ENCODE measurements at regions not wholly inside any gene's neighbourhood (a gene's known extent, or its start where the extent isn't known, plus 50 kb on each side); places are given as distances from the start of the nearest gene placed in this dataset.

DNA sequence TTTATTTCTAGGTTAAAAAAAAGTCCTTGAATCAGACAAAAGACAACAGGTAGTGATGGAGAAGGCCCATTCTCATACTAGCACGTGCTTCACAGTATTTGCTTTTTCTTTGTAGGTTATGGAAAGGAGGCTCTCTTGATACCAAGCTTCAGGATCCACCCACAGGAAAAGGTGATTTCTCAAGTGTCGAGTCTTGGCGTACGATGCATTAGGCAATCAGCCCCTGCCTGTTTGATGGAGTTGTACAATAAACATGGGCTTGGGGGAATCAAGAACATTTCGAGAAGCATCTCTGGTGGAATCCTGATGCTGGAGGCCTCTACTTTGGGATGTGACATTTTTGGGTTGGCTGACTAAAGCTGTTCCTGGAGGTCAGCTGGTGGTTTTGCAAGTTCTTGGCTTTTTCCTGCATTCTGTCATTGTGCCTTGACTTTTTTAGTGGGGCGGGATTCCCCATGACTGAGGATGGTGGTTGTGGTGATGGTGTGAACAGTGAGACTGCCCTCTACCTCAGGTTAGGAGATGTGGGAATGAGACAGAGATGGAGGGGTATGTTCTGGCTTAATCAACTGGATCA is 231.5 kb upstream of the SPRED2 start:
- Histone ChIP-seq H3K27me3 (ENCODE audit: insufficient read depth, low read length) (no peaks in the 10 kb centered on the region), H3K4me1 (ENCODE audit: insufficient read depth, low read length) (no peaks in the 10 kb centered on the region), H3K36me3 (ENCODE audit: insufficient read depth, low read length) (no peaks in the 10 kb centered on the region), H3K9me3 (ENCODE audit: insufficient read depth, low read depth, low read length) (peaks cover 9% of the 10 kb centered on the region), H3K27ac (ENCODE audit: low read depth, low read length) (no peak overlapping the region), H3K4me3 (ENCODE audit: low read length) (no peak overlapping the region), H3K9ac (ENCODE audit: low read depth, low read length) (no peak overlapping the region)
- 93% methylated on average over 6 of the region's 6 CpGs for WGBS

GRCh38 chr2:65662654-65663432 is 230.4 kb upstream of the SPRED2 start:
- Histone ChIP-seq H3K36me3 (ENCODE audit: insufficient read depth, low read length) (no peaks in the 10 kb centered on the region), H3K9ac (ENCODE audit: low read depth, low read length) (no peak overlapping the region), H3K4me3 (ENCODE audit: low read length) (no peak overlapping the region), H3K27ac (ENCODE audit: low read depth, low read length) (no peak overlapping the region), H3K27me3 (ENCODE audit: insufficient read depth, low read length) (no peaks in the 10 kb centered on the region), H3K9me3 (ENCODE audit: insufficient read depth, low read depth, low read length) (no peaks in the 10 kb centered on the region), H3K4me1 (ENCODE audit: insufficient read depth, low read length) (no peaks in the 10 kb centered on the region)
- 96% methylated on average over 17 of the region's 17 CpGs for WGBS

DNA sequence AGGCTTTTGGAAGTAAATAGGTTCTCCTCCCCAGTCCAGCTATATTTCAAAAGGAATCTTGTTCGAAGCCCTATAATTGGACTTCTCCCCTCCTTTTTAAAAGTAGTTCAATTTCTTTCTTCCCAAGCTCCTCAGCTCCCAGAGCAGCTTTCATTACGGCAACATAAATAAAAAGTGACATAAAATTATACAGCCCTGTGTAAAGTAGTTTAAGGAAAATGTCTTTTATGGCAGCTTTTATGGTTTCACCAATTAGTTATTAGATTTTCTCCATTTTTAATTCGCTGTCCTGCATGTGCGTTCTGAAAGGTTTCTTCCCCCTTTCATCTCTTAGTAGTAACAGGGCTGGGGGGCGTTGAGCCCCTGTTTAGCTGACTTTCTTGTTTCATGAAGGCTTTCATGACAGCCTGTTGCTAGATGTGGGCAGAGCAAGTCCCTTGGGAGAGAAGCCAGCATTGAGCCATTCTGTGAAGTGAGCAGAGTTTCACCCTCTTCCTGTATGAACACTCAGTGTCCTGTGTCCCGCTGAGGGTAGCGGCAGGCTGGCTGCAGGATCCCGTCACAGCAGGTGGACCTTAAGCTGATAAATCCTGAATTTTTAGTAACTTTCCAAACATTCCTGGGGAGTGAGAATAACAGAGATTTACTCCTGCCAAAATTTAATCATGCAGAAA is 229.7 kb upstream of the SPRED2 start:
- Histone ChIP-seq H3K27ac (ENCODE audit: low read depth, low read length) (no peak overlapping the region), H3K36me3 (ENCODE audit: insufficient read depth, low read length) (no peaks in the 10 kb centered on the region), H3K4me1 (ENCODE audit: insufficient read depth, low read length) (no peaks in the 10 kb centered on the region), H3K9ac (ENCODE audit: low read depth, low read length) (no peak overlapping the region), H3K27me3 (ENCODE audit: insufficient read depth, low read length) (no peaks in the 10 kb centered on the region), H3K9me3 (ENCODE audit: insufficient read depth, low read depth, low read length) (no peaks in the 10 kb centered on the region), H3K4me3 (ENCODE audit: low read length) (no peak overlapping the region)
- 82% methylated on average over 7 of the region's 8 CpGs for WGBS

DNA sequence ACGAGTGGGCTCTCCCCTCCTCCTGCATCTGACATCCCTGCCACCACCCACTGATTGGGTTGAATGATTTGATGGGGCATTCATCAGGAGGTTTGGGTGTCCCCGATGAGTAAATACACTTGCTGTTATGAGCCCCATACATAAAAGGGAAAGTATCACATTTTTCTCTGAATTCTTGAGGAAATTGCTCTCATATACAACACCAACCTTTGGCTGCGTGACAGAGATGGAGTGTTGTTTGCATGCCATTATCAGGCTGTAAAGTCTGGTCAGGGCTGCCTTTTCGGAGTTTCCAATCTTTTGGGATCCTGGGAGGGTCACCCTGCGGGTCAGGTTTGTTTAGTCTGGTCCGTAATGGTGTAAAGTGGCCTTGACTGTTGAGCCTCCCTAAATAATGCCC is 227.9 kb upstream of the SPRED2 start:
- WGBS, result 79% methylated on average over 6 of the region's 6 CpGs
- Histone ChIP-seq H3K27ac (ENCODE audit: low read depth, low read length) (no peak overlapping the region), H3K4me3 (ENCODE audit: low read length) (no peak overlapping the region), H3K27me3 (ENCODE audit: insufficient read depth, low read length) (no peaks in the 10 kb centered on the region), H3K9ac (ENCODE audit: low read depth, low read length) (no peak overlapping the region), H3K36me3 (ENCODE audit: insufficient read depth, low read length) (no peaks in the 10 kb centered on the region), H3K4me1 (ENCODE audit: insufficient read depth, low read length) (no peaks in the 10 kb centered on the region), H3K9me3 (ENCODE audit: insufficient read depth, low read depth, low read length) (no peaks in the 10 kb centered on the region)

DNA sequence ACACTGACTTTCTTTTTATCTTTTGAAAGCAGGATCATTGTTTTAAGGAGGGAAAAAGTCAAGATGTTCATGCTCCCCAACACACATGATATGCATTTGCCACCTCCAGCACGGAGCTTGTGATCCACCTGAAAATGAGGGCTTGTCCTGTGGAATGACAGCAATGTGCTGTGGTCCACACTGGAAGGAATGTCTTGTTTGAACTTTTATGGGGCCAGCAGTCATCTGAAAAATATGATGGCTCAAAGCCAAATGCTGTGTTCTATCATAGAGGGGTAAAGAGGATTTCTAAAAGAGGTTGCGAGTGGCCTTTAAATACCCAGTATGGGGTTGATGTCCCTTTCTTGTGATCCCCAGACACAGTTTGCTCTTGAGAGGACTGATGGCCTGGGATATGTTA is 226.5 kb upstream of the SPRED2 start:
- no peaks in the 10 kb centered on the region for H3K9me3 ChIP-seq (ENCODE audit: insufficient read depth, low read depth, low read length)
- H3K36me3 ChIP-seq (ENCODE audit: insufficient read depth, low read length), result no peaks in the 10 kb centered on the region
- no peaks in the 10 kb centered on the region for H3K27me3 ChIP-seq (ENCODE audit: insufficient read depth, low read length)
- no peak overlapping the region for H3K4me3 ChIP-seq (ENCODE audit: low read length)
- no peak overlapping the region for H3K9ac ChIP-seq (ENCODE audit: low read depth, low read length)
- no peaks in the 10 kb centered on the region for H3K4me1 ChIP-seq (ENCODE audit: insufficient read depth, low read length)
- no peak overlapping the region for H3K27ac ChIP-seq (ENCODE audit: low read depth, low read length)
- WGBS, result 90% methylated on average over 2 of the region's 2 CpGs

DNA sequence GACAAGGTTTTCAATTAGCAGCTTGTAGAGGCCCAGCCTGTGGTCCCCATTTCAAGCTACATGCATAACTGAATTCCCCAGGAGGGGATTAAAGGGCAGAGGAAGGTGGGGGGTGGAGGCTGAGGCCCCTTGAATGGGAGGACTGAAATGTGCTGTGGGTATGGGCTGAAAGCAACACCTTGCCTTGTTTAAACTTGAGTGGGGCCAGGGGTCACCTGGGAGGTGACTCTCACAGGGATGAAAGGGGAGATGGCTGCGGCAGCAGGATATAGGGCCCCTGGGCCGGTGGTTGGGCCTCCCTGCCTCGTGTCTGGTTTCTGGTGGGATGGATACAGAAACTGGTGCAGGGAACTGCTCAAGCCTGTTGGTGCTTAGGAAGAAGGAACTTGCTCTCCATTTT is 225.9 kb upstream of the SPRED2 start:
- no peak overlapping the region for H3K4me3 ChIP-seq (ENCODE audit: low read length)
- H3K9me3 ChIP-seq (ENCODE audit: insufficient read depth, low read depth, low read length), result no peaks in the 10 kb centered on the region
- no peak overlapping the region for H3K27ac ChIP-seq (ENCODE audit: low read depth, low read length)
- 79% methylated on average over 3 of the region's 3 CpGs for WGBS
- H3K4me1 ChIP-seq (ENCODE audit: insufficient read depth, low read length), result no peaks in the 10 kb centered on the region
- H3K27me3 ChIP-seq (ENCODE audit: insufficient read depth, low read length), result no peaks in the 10 kb centered on the region
- H3K36me3 ChIP-seq (ENCODE audit: insufficient read depth, low read length), result no peaks in the 10 kb centered on the region
- H3K9ac ChIP-seq (ENCODE audit: low read depth, low read length), result no peak overlapping the region

DNA sequence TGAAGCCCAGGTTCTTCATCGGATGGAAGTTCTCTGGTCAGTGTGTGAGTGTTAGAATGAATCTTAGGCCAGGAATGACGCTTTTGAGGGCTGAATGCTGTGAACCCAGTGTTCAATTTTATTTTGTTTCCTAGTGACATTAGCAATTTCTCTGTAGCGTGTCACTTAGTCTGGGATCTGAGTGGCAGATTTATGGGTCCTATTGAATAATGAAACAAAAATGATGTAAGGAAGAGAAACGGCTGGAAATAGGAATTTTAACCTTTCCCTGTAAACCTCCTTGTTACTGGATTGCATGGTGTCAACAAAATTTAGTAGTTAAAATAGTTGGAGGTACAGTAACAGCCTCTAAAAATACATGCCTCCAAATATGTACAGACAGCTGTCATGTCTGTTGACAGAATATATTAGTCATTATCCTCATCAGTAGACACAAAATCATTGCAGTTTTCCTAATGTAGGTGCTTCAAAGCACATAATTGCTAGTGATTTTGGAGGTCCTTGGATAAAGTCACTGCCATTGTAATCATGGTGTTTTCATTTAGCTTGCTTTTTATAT is 223.8 kb upstream of the SPRED2 start:
- H3K9ac ChIP-seq (ENCODE audit: low read depth, low read length), result no peak overlapping the region
- H3K9me3 ChIP-seq (ENCODE audit: insufficient read depth, low read depth, low read length), result no peaks in the 10 kb centered on the region
- H3K4me3 ChIP-seq (ENCODE audit: low read length), result no peak overlapping the region
- no peaks in the 10 kb centered on the region for H3K4me1 ChIP-seq (ENCODE audit: insufficient read depth, low read length)
- 90% methylated on average over 4 of the region's 4 CpGs for WGBS
- no peak overlapping the region for H3K27ac ChIP-seq (ENCODE audit: low read depth, low read length)
- no peaks in the 10 kb centered on the region for H3K36me3 ChIP-seq (ENCODE audit: insufficient read depth, low read length)
- H3K27me3 ChIP-seq (ENCODE audit: insufficient read depth, low read length), result no peaks in the 10 kb centered on the region

DNA sequence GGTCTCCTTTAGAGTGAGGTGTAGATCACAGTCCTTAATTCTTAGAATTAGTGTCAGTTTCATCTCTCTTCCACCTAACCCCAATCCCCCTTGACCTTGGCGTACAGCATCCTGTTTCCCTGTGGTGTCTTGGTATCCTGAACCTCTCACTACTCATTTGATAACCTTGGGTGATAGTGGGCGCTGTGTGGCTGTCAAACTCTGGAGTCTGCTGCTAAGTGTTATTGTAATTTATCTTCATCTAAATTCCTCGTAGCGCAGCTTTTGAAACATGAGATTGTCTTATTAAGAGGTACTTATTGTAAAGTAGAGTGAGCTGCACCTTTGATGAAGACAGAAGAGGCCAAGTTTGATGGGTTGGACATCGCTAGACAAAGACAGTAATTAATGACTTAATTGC is 222.6 kb upstream of the SPRED2 start:
- Histone ChIP-seq H3K4me1 (ENCODE audit: insufficient read depth, low read length) (no peaks in the 10 kb centered on the region), H3K36me3 (ENCODE audit: insufficient read depth, low read length) (no peaks in the 10 kb centered on the region), H3K9ac (ENCODE audit: low read depth, low read length) (no peak overlapping the region), H3K27me3 (ENCODE audit: insufficient read depth, low read length) (no peaks in the 10 kb centered on the region), H3K4me3 (ENCODE audit: low read length) (no peak overlapping the region), H3K9me3 (ENCODE audit: insufficient read depth, low read depth, low read length) (no peaks in the 10 kb centered on the region), H3K27ac (ENCODE audit: low read depth, low read length) (no peak overlapping the region)
- WGBS, result 96% methylated on average over 5 of the region's 5 CpGs

DNA sequence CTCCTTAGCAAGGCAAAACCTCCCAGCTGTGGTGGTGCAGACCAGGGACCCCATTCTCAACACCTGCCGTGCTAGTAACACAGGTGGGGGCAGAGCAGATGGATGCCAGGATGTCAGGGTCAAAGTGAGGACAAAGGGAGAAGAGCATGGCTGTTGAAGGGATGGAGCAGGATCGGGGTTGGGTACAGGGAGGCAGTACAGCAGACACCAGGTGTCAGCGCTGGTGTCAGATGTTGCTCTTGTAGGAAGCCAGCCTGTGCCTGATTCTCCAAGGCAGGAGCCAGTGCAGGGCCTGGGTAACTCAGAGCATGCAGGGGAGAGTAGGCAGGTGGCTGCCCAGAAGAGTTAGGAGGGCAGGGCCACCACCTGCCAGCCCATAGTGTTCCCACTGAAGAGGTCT is 222.1 kb upstream of the SPRED2 start:
- Histone ChIP-seq H3K9me3 (ENCODE audit: insufficient read depth, low read depth, low read length) (no peaks in the 10 kb centered on the region), H3K4me1 (ENCODE audit: insufficient read depth, low read length) (no peaks in the 10 kb centered on the region), H3K9ac (ENCODE audit: low read depth, low read length) (no peak overlapping the region), H3K27me3 (ENCODE audit: insufficient read depth, low read length) (no peaks in the 10 kb centered on the region), H3K4me3 (ENCODE audit: low read length) (no peak overlapping the region), H3K36me3 (ENCODE audit: insufficient read depth, low read length) (no peaks in the 10 kb centered on the region), H3K27ac (ENCODE audit: low read depth, low read length) (no peak overlapping the region)
- 86% methylated on average over 3 of the region's 3 CpGs for WGBS

- no peaks in the 10 kb centered on the region for H3K36me3 ChIP-seq (ENCODE audit: insufficient read depth, low read length)
- no peak overlapping the region for H3K27ac ChIP-seq (ENCODE audit: low read depth, low read length)
- H3K27me3 ChIP-seq (ENCODE audit: insufficient read depth, low read length), result no peaks in the 10 kb centered on the region
- no peaks in the 10 kb centered on the region for H3K9me3 ChIP-seq (ENCODE audit: insufficient read depth, low read depth, low read length)
- H3K4me3 ChIP-seq (ENCODE audit: low read length), result no peak overlapping the region
- H3K4me1 ChIP-seq (ENCODE audit: insufficient read depth, low read length), result no peaks in the 10 kb centered on the region
- no peak overlapping the region for H3K9ac ChIP-seq (ENCODE audit: low read depth, low read length)
- WGBS, result 84% methylated on average over 1 of the region's 1 CpG
Measured at GRCh38 chr2:65652066-65652465, 219.7 kb upstream of the SPRED2 start.

- Histone ChIP-seq H3K27ac (ENCODE audit: low read depth, low read length) (no peak overlapping the region), H3K4me1 (ENCODE audit: insufficient read depth, low read length) (no peaks in the 10 kb centered on the region), H3K36me3 (ENCODE audit: insufficient read depth, low read length) (no peaks in the 10 kb centered on the region), H3K4me3 (ENCODE audit: low read length) (no peak overlapping the region), H3K9me3 (ENCODE audit: insufficient read depth, low read depth, low read length) (no peaks in the 10 kb centered on the region), H3K27me3 (ENCODE audit: insufficient read depth, low read length) (no peaks in the 10 kb centered on the region), H3K9ac (ENCODE audit: low read depth, low read length) (no peak overlapping the region)
- WGBS, result 95% methylated on average over 5 of the region's 5 CpGs
Measured at GRCh38 chr2:65649811-65650589, 217.6 kb upstream of the SPRED2 start.

Measured in HUES64 (cell line).